ENCODE measurements at regions not wholly inside any gene's neighbourhood (a gene's known extent, or its start where the extent isn't known, plus 50 kb on each side); places are given as distances from the start of the nearest gene placed in this dataset.

GRCh38 chr18:7373441-7373840 is 142.6 kb downstream of the LRRC30 start:
- CTCF ChIA-PET (ENCODE audit: low intra/inter-chr PET ratio, low total read pairs) = no interaction called here
- DNase-seq (ENCODE audit: low spot score) = no peak
- Histone ChIP-seq H2AFZ (ENCODE audit: low read length) (no peak overlapping the region), H3K27me3 (ENCODE audit: control insufficient read depth in 1 of 2, insufficient read depth in 2 of 2, low read length in 2 of 2) (no peaks in the 10 kb centered on the region; a peak in 1 of 5 replicates), H3K9me3 (ENCODE audit: low read length) (no peaks in the 10 kb centered on the region), H3K4me2 (ENCODE audit: low read depth, low read length) (no peak overlapping the region), H3K36me3 (replicated peaks in 1 of 2; ENCODE audit: control insufficient read depth in 1 of 2, insufficient read depth in 2 of 2, low read length in 2 of 2) (no peaks in the 10 kb centered on the region), H3K27ac (ENCODE audit: extremely low read length, insufficient read depth, low read length) (no peak overlapping the region), H3K9ac (ENCODE audit: insufficient read depth, low read depth, low read length) (no peak overlapping the region), H3K4me1 (ENCODE audit: insufficient read depth, low read length) (no peaks in the 10 kb centered on the region), H4K20me1 (ENCODE audit: insufficient read depth, low read length) (no peaks in the 10 kb centered on the region), H3K79me2 (ENCODE audit: insufficient read depth, low read length) (no peaks in the 10 kb centered on the region), H3K4me3 (replicated peaks in 1 of 3; ENCODE audit: insufficient read depth in 1 of 3, low read depth in 2 of 3, low read length in 3 of 3) (no peak overlapping the region)
- POLR2A ChIA-PET = no interaction called here
- BruUV-seq (replicated peaks) = no TSS peak
- intact Hi-C loops (cut with micrococcal nuclease; ENCODE audit: unreplicated experiment) = no loop called here
- WGBS (ENCODE audit: low lambda C conversion rate) = 60% methylated on average over 6 of the region's 6 CpGs
- FAIRE-seq = no peak
- in situ Hi-C loops (cut with HindIII; ENCODE audit: extremely low pct_ligation_motif_present, low pct_unique_long_range_greater_than_20kb) = no loop called here
- ATAC-seq = no peak
- TF ChIP-seq SIX1 (CRISPR knock-in tag; IDR thresholded peaks at IDR 0.05; ENCODE audit: borderline replicate concordance) (no peak), ZNF770 (CRISPR knock-in tag; IDR thresholded peaks at IDR 0.05) (no peak), AKNA (CRISPR knock-in tag; IDR thresholded peaks at IDR 0.05; ENCODE audit: borderline replicate concordance) (no peak), ZNF17 (CRISPR knock-in tag; IDR thresholded peaks at IDR 0.05) (no peak), ZNF704 (CRISPR knock-in tag; IDR thresholded peaks at IDR 0.05; ENCODE audit: borderline replicate concordance) (no peak), ZNF768 (CRISPR knock-in tag; IDR thresholded peaks at IDR 0.05) (no peak), HNRNPLL (IDR thresholded peaks at IDR 0.05; ENCODE audit: low read depth, low read length, poor library complexity, severe bottlenecking) (no peak)
